Spleen (tissue), 11 donors: ENCODE measurements at regions not wholly inside any gene's neighbourhood (a gene's known extent, or its start where the extent isn't known, plus 50 kb on each side); places are given as distances from the start of the nearest gene placed in this dataset.

ENCODE experiments used
- DNase-seq: peaks from one replicate; pipeline ENCODE4 v3.0.0-alpha.2; 2020
- H3K27ac ChIP-seq, 8 donors: fragments of 200-600 bp; sonication (generic) in 7 of 8; 1 replicate in 4 of 8; 2 replicates in 4 of 8; pipeline versions ENCODE4 v1.5.0 to v1.8.0; 2016 to 2021; ENCODE audit warnings: inconsistent platforms in 4 of 8, mild to moderate bottlenecking in 4 of 8, moderate library complexity in 1 of 8
- H3K27me3 ChIP-seq, 7 donors: fragments of 200-600 bp; sonication (generic) in 6 of 7; replicated peaks in 1 of 7; 1 replicate in 4 of 7; 2 replicates in 3 of 7; pipeline versions ENCODE4 v1.5.0 to v1.8.0; 2016 to 2021; ENCODE audit warnings: inconsistent platforms in 3 of 7, mild to moderate bottlenecking in 1 of 7
- H3K36me3 ChIP-seq, 6 donors: fragments of 200-600 bp; sonication (generic) in 5 of 6; 1 replicate in 4 of 6; 2 replicates in 2 of 6; pipeline versions ENCODE4 v1.5.0 to v1.8.0; 2016 to 2021; ENCODE audit warnings: inconsistent platforms in 2 of 6
- H3K4me1 ChIP-seq, 6 donors: fragments of 200-600 bp; sonication (generic) in 5 of 6; 1 replicate in 3 of 6; 2 replicates in 3 of 6; pipeline versions ENCODE4 v1.5.0 to v1.8.0; 2016 to 2021; ENCODE audit warnings: inconsistent platforms in 3 of 6
- H3K4me3 ChIP-seq, 8 donors: fragments of 200-600 bp; sonication (generic) in 7 of 8; 1 replicate in 4 of 8; 2 replicates in 4 of 8; pipeline versions ENCODE4 v1.5.0 to v1.8.0; 2016 to 2021; ENCODE audit warnings: inconsistent platforms in 4 of 8, mild to moderate bottlenecking in 4 of 8, moderate library complexity in 2 of 8
- H3K9me3 ChIP-seq, 8 donors: fragments of 200-600 bp; sonication (generic) in 7 of 8; 1 replicate in 4 of 8; 2 replicates in 4 of 8; pipeline versions ENCODE4 v1.5.0 to v1.8.0; 2016 to 2021; ENCODE audit warnings: inconsistent platforms in 4 of 8
- POLR2A ChIP-seq, 3 donors: fragments of 450-650 bp; IDR thresholded peaks; one replicate each; pipeline ENCODE4 v1.5.1; 2017; ENCODE audit warnings: antibody characterized with exemption in 3 of 3, mild to moderate bottlenecking in 1 of 3
- POLR2AphosphoS5 ChIP-seq, 3 donors: sonication (generic); formaldehyde crosslinking; IDR thresholded peaks; one replicate each; pipeline ENCODE4 v1.5.1; 2017; ENCODE audit warnings: antibody characterized with exemption in 3 of 3
- WGBS, 5 donors: extraction: QIAGEN DNeasy Blood & Tissue Kit in 3 of 5; methylation state at CpG; one replicate each; pipeline versions ENCODE4 v1.1.5 to v1.1.7; 2013 to 2018; 5-methylcytosine and 5-hydroxymethylcytosine counted together
- intact Hi-C: fragments of 100-400 bp; cut with DNase I; formaldehyde crosslinking; loops from one replicate; pipeline ENCODE4 v1.15.0; 2023; ENCODE audit warnings: low total_unique reads
- TF ChIP-seq, protein P1 (sequence below), 11 experiments: fragments of 200-600 bp in 7 of 11; fragments of 450-650 bp in 4 of 11; sonication (generic) in 4 of 11; IDR thresholded peaks in 8 of 11; conservative IDR thresholded peaks in 3 of 11; 1 replicate in 7 of 11; 2 replicates in 4 of 11; pipeline versions ENCODE4 v1.4.0 to v1.8.0; 2016 to 2021; ENCODE audit warnings: antibody characterized with exemption in 11 of 11, inconsistent platforms in 4 of 11, mild to moderate bottlenecking in 1 of 11
- donor health status: healthy with polysubstance abuse.
- donor health status: DM: no; HTN: no; CAD: no; lungs with moderate emphysema.
- donor health status: DM: no; HTN: no; CAD: no.
- donor health status: Bipolar disorder and iron deficiency.
- donor health status: healthy.
- donor health status: DM: no; HTN: no; CAD: no.
- donor health status: DM: yes; HTN: yes; CAD: no.

GRCh38 chr7:25584112-25584938, 356.0 kb upstream of the NPVF start:
- TF ChIP-seq POLR2AphosphoS5 (IDR thresholded peaks at IDR 0.05) (no peak), POLR2A (IDR thresholded peaks at IDR 0.05) (no peak)
- TF ChIP-seq, protein P1, sequence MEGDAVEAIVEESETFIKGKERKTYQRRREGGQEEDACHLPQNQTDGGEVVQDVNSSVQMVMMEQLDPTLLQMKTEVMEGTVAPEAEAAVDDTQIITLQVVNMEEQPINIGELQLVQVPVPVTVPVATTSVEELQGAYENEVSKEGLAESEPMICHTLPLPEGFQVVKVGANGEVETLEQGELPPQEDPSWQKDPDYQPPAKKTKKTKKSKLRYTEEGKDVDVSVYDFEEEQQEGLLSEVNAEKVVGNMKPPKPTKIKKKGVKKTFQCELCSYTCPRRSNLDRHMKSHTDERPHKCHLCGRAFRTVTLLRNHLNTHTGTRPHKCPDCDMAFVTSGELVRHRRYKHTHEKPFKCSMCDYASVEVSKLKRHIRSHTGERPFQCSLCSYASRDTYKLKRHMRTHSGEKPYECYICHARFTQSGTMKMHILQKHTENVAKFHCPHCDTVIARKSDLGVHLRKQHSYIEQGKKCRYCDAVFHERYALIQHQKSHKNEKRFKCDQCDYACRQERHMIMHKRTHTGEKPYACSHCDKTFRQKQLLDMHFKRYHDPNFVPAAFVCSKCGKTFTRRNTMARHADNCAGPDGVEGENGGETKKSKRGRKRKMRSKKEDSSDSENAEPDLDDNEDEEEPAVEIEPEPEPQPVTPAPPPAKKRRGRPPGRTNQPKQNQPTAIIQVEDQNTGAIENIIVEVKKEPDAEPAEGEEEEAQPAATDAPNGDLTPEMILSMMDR (IDR thresholded peaks at IDR 0.05 in 8 of 11, conservative IDR thresholded peaks at IDR 0.05 in 3 of 11), result no peak
- intact Hi-C loops, result no loop called here
- WGBS, 5 donors, result 79 to 88% (median 82%) methylated on average over 10 of the region's 10 CpGs

GRCh38 chr7:25586513-25586912, 358.2 kb upstream of the NPVF start:
- intact Hi-C loops, result no loop called here
- DNase-seq, result no peak
- H3K4me1 ChIP-seq, result peaks cover 0 to 5% (median 0%) of the 10 kb centered on the region in 6 donors
- 57 to 60% (median 59%) methylated on average over 5 of the region's 5 CpGs for WGBS, 5 donors
- no peaks in the 10 kb centered on the region for H3K27me3 ChIP-seq
- H3K36me3 ChIP-seq, result no peaks in the 10 kb centered on the region
- H3K27ac ChIP-seq, result no peak overlapping the region
- H3K9me3 ChIP-seq, result no peaks in the 10 kb centered on the region
- H3K4me3 ChIP-seq, result no peak overlapping the region
- TF ChIP-seq POLR2AphosphoS5 (IDR thresholded peaks at IDR 0.05) (no peak), POLR2A (IDR thresholded peaks at IDR 0.05) (no peak)
- TF ChIP-seq, protein P1 (IDR thresholded peaks at IDR 0.05 in 8 of 11, conservative IDR thresholded peaks at IDR 0.05 in 3 of 11), result no peak

More at GRCh38 chr7:25584112-25584938, 356.0 kb upstream of the NPVF start:
- no peak for DNase-seq
- H3K4me1 ChIP-seq, result peaks cover 0 to 5% (median 0%) of the 10 kb centered on the region in 6 donors
- no peaks in the 10 kb centered on the region for H3K36me3 ChIP-seq
- no peak overlapping the region for H3K27ac ChIP-seq
- H3K27me3 ChIP-seq, result no peaks in the 10 kb centered on the region
- H3K4me3 ChIP-seq, result no peak overlapping the region
- H3K9me3 ChIP-seq, result no peaks in the 10 kb centered on the region

GRCh38 chr7:25594122-25594521, 365.8 kb upstream of the NPVF start:
- WGBS, 5 donors, result 73 to 90% (median 88%) methylated on average over 3 of the region's 3 CpGs
- H3K9me3 ChIP-seq, result no peaks in the 10 kb centered on the region
- peaks cover 0 to 9% (median 0%) of the 10 kb centered on the region in 6 donors for H3K4me1 ChIP-seq
- H3K4me3 ChIP-seq, result no peak overlapping the region
- no peak for DNase-seq
- intact Hi-C loops, result no loop called here
- TF ChIP-seq POLR2AphosphoS5 (IDR thresholded peaks at IDR 0.05) (no peak), POLR2A (IDR thresholded peaks at IDR 0.05) (no peak)
- TF ChIP-seq, protein P1 (IDR thresholded peaks at IDR 0.05 in 8 of 11, conservative IDR thresholded peaks at IDR 0.05 in 3 of 11), result no peak
- no peaks in the 10 kb centered on the region for H3K36me3 ChIP-seq
- H3K27me3 ChIP-seq, result no peaks in the 10 kb centered on the region
- H3K27ac ChIP-seq, result no peak overlapping the region

DNA sequence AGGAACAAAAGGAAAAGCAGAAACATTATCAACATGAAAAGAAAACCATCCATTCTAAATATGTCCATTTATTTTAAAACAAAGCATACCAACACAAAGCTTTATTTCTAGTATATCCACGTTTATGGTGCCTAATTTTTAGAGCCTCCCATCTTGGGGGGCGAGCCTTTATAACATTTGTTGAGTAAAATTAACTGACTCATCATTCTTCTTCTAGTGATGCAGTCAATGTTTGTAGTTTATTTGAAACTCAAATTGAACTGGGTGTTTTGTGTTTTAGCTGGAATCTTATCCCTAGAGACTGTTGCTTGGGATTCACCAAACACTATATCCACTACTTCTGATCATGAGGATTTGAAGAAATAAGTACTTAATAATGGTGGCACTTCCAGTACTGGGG, 366.4 kb upstream of the NPVF start:
- Histone ChIP-seq H3K36me3 (no peaks in the 10 kb centered on the region), H3K27me3 (no peaks in the 10 kb centered on the region), H3K27ac (no peak overlapping the region), H3K9me3 (no peaks in the 10 kb centered on the region), H3K4me1 (peaks cover 0 to 9% (median 0%) of the 10 kb centered on the region in 6 donors), H3K4me3 (no peak overlapping the region)
- intact Hi-C loops, result loop anchor here (5.0 kb wide), 1 partner anchor 143 kb away; no protein-coding TSS in a partner anchor
- no peak for DNase-seq
- 64 to 87% (median 81%) methylated on average over 2 of the region's 2 CpGs for WGBS, 5 donors
- TF ChIP-seq POLR2AphosphoS5 (IDR thresholded peaks at IDR 0.05) (no peak), POLR2A (IDR thresholded peaks at IDR 0.05) (no peak)
- TF ChIP-seq, protein P1 (IDR thresholded peaks at IDR 0.05 in 8 of 11, conservative IDR thresholded peaks at IDR 0.05 in 3 of 11), result no peak
